Panc1 (cell line): ENCODE measurements at regions not wholly inside any gene's neighbourhood (a gene's known extent, or its start where the extent isn't known, plus 50 kb on each side); places are given as distances from the start of the nearest gene placed in this dataset.

Source experiments
- ATAC-seq: fragments of 200-7000 bp; cut with Tn5 transposase; 2 replicates; pipeline ENCODE4 v1.9.1; 2020; ENCODE audit warnings: mild to moderate bottlenecking, moderate library complexity
- BruUV-seq: library from RNA; stranded (reverse); fragments of 400-500 nt; replicated peaks from 2 replicates; lab custom pipeline; 2021; lab: Mats Ljungman, UMichigan
- CTCF ChIA-PET: fragments of 300-600 bp; sonication (Branson Sonifier 250); formaldehyde crosslinking; loops from one replicate; lab custom pipeline; 2022; ENCODE audit warnings: antibody characterized with exemption; lab: Charles Lee
- POLR2A ChIA-PET: fragments of 300-600 bp; sonication (Branson Sonifier 250); formaldehyde crosslinking; loops from one replicate; lab custom pipeline; 2022; ENCODE audit warnings: antibody characterized with exemption; lab: Charles Lee
- DNase-seq: peaks from one replicate; pipeline ENCODE4 v3.0.0-alpha.2; 2010; ENCODE audit warnings: low read depth, low spot score
- H3K27ac ChIP-seq: 2 replicates; pipeline ENCODE4 v1.5.1; 2011; ENCODE audit warnings: mild to moderate bottlenecking, low read length, inconsistent platforms
- H3K27me3 ChIP-seq: fragments of 200-500 bp; sonication (Bioruptor generic); 2 replicates; pipeline ENCODE4 v1.6.0; 2014; ENCODE audit warnings: low read length, inconsistent platforms; ENCODE audit not compliant: control insufficient read depth, insufficient read depth
- H3K36me3 ChIP-seq: fragments of 200-500 bp; sonication (Bioruptor generic); 2 replicates; pipeline ENCODE4 v1.5.1; 2014; ENCODE audit warnings: inconsistent platforms, mild to moderate bottlenecking, low read length, moderate library complexity; ENCODE audit not compliant: control insufficient read depth, insufficient read depth
- H3K4me1 ChIP-seq: 2 replicates; pipeline ENCODE4 v1.5.1; 2011; ENCODE audit warnings: inconsistent platforms, mild to moderate bottlenecking, low read length, moderate library complexity; ENCODE audit not compliant: control insufficient read depth, insufficient read depth
- H3K4me3 ChIP-seq, 2 experiments: 2 replicates each; pipeline ENCODE4 v1.5.1; 2011 to 2012; ENCODE audit warnings: low read depth in 2 of 2, low read length in 2 of 2, mild to moderate bottlenecking in 2 of 2, inconsistent platforms in 1 of 2, moderate library complexity in 1 of 2
- H3K9me3 ChIP-seq: fragments of 200-500 bp; sonication (Bioruptor generic); 2 replicates; pipeline ENCODE4 v1.5.1; 2014; ENCODE audit warnings: low read depth, mild to moderate bottlenecking, inconsistent platforms, low read length, moderate library complexity; ENCODE audit not compliant: control insufficient read depth, insufficient read depth
- CTCF ChIP-seq: fragments of 450-650 bp; IDR thresholded peaks from 2 replicates; pipeline ENCODE4 v1.5.1; 2017; ENCODE audit warnings: mild to moderate bottlenecking
- POLR2AphosphoS5 ChIP-seq: IDR thresholded peaks from 2 replicates; pipeline ENCODE4 v1.6.1; 2012; ENCODE audit warnings: mild to moderate bottlenecking, low read depth, low read length, moderate library complexity
- REST ChIP-seq, 2 experiments: IDR thresholded peaks; 2 replicates each; pipeline ENCODE4 v1.6.1; 2011 to 2012; ENCODE audit warnings: low read depth in 2 of 2, control low read depth in 1 of 2, low read length in 1 of 2, mild to moderate bottlenecking in 1 of 2, moderate library complexity in 1 of 2; ENCODE audit not compliant: insufficient read depth in 1 of 2
- SIN3A ChIP-seq: IDR thresholded peaks from 2 replicates; pipeline ENCODE4 v1.6.1; 2012; ENCODE audit warnings: low read depth, mild to moderate bottlenecking, low read length, moderate library complexity, borderline replicate concordance; ENCODE audit not compliant: insufficient read depth
- TCF7L2 ChIP-seq: IDR thresholded peaks from 2 replicates; pipeline ENCODE4 v1.6.1; 2011; ENCODE audit warnings: mild to moderate bottlenecking, low read depth, low read length, inconsistent platforms
- in situ Hi-C: cut with HindIII; loops from 2 replicates; pipeline ENCODE4 v1.10.0; 2016; ENCODE audit warnings: low sequenced_read_pairs, low pct_unique_long_range_greater_than_20kb
- intact Hi-C: fragments of 100-400 bp; cut with micrococcal nuclease; formaldehyde crosslinking; loops from one replicate; pipeline ENCODE4 v1.10.0; 2022; ENCODE audit not compliant: unreplicated experiment

- TF ChIP-seq POLR2AphosphoS5 (no peak), REST (IDR thresholded peaks at IDR 0.05; ENCODE audit: insufficient read depth in 1 of 2, low read depth in 2 of 2, low read length in 1 of 2) (no peak), SIN3A (no peak), CTCF (no peak)
- BruUV-seq = no TSS peak
- in situ Hi-C loops = no loop called here
- no peaks in the 10 kb centered on the region for H3K36me3 ChIP-seq
- DNase-seq (no peak), ATAC-seq (no peak)
- H3K4me3 ChIP-seq = no peak overlapping the region
- no peaks in the 10 kb centered on the region for H3K9me3 ChIP-seq
- no peaks in the 10 kb centered on the region for H3K27me3 ChIP-seq
- no peak overlapping the region for H3K27ac ChIP-seq
- POLR2A ChIA-PET = no interaction called here
- no peaks in the 10 kb centered on the region for H3K4me1 ChIP-seq
- CTCF ChIA-PET = no interaction called here
- intact Hi-C loops = no loop called here
These were observed 773.7 kb downstream of the TSN start for GRCh38 chr2:122528958-122529705.

- Histone ChIP-seq H3K4me1 (no peaks in the 10 kb centered on the region), H3K27ac (no peak overlapping the region), H3K36me3 (no peaks in the 10 kb centered on the region), H3K27me3 (no peaks in the 10 kb centered on the region), H3K4me3 (no peak overlapping the region), H3K9me3 (no peaks in the 10 kb centered on the region)
- TF ChIP-seq REST (IDR thresholded peaks at IDR 0.05; ENCODE audit: insufficient read depth in 1 of 2, low read depth in 2 of 2, low read length in 1 of 2) (no peak), SIN3A (no peak), TCF7L2 (no peak)
- no peak for DNase-seq
- intact Hi-C loops (no loop called here), in situ Hi-C loops (no loop called here)
- CTCF ChIA-PET = no interaction called here
- POLR2A ChIA-PET = no interaction called here
- no peak for ATAC-seq
- no TSS peak for BruUV-seq
These were observed 775.4 kb downstream of the TSN start for GRCh38 chr2:122530814-122531213.
